Neural cell (in vitro differentiated cells): ENCODE measurements at regions not wholly inside any gene's neighbourhood (a gene's known extent, or its start where the extent isn't known, plus 50 kb on each side); places are given as distances from the start of the nearest gene placed in this dataset.

ENCODE experiments used
- H2AFZ ChIP-seq: fragments of 200-600, 300-800 bp; sonication (generic), shearing (Covaris generic); 2 replicates; pipeline ENCODE4 v1.6.0; 2014; ENCODE audit warnings: low read depth, mild to moderate bottlenecking, antibody characterized with exemption, low read length, moderate library complexity
- H3F3A ChIP-seq: fragments of 200-600 bp; shearing (Covaris generic); 2 replicates; pipeline ENCODE4 v1.6.1; 2016; ENCODE audit warnings: mild to moderate bottlenecking, moderate library complexity, mixed read lengths, antibody characterized with exemption, low read length; ENCODE audit not compliant: insufficient read depth, poor library complexity, severe bottlenecking
- H3K27ac ChIP-seq: fragments of 200-600, 300-800 bp; sonication (generic), shearing (Covaris generic); 2 replicates; pipeline ENCODE4 v1.5.1; 2014; ENCODE audit warnings: mild to moderate bottlenecking, low read length, moderate library complexity
- H3K27me3 ChIP-seq: fragments of 300-800, 200-600 bp; sonication (generic), shearing (Covaris generic); 2 replicates; pipeline ENCODE4 v1.6.0; 2014; ENCODE audit warnings: mild to moderate bottlenecking, low read depth, low read length, moderate library complexity; ENCODE audit not compliant: insufficient read depth
- H3K36me3 ChIP-seq: fragments of 300-800, 200-600 bp; sonication (generic), shearing (Covaris generic); 2 replicates; pipeline ENCODE4 v1.5.1; 2014; ENCODE audit warnings: mild to moderate bottlenecking, antibody characterized with exemption, low read length, moderate library complexity; ENCODE audit not compliant: insufficient read depth
- H3K4me2 ChIP-seq: fragments of 300-800, 200-600 bp; sonication (generic), shearing (Covaris generic); 2 replicates; pipeline ENCODE4 v1.6.0; 2014; ENCODE audit warnings: mild to moderate bottlenecking, low read length
- H3K4me3 ChIP-seq: fragments of 300-800, 200-600 bp; sonication (generic), shearing (Covaris generic); 2 replicates; pipeline ENCODE4 v1.5.1; 2014; ENCODE audit warnings: mild to moderate bottlenecking, low read length, moderate library complexity
- H3K79me2 ChIP-seq: fragments of 200-600 bp; shearing (Covaris generic); replicated peaks from 2 replicates; pipeline ENCODE4 v1.6.0; 2014; ENCODE audit warnings: mild to moderate bottlenecking, low read length, moderate library complexity; ENCODE audit not compliant: insufficient read depth
- H3K9ac ChIP-seq: fragments of 300-800, 200-600 bp; sonication (generic), shearing (Covaris generic); 2 replicates; pipeline ENCODE4 v1.6.1; 2016; ENCODE audit warnings: mild to moderate bottlenecking, low read length, mixed read lengths
- H3K9me2 ChIP-seq: fragments of 200-600 bp; shearing (Covaris generic); 2 replicates; pipeline ENCODE4 v1.6.1; 2016; ENCODE audit warnings: mild to moderate bottlenecking, low read length, mixed read lengths; ENCODE audit not compliant: insufficient read depth
- H3K9me3 ChIP-seq: fragments of 200-600, 300-800 bp; sonication (generic), shearing (Covaris generic); 2 replicates; pipeline ENCODE4 v1.6.1; 2016; ENCODE audit warnings: mild to moderate bottlenecking, mixed run types, low read length, moderate library complexity, mixed read lengths
- H4K20me1 ChIP-seq: fragments of 200-600 bp; shearing (Covaris generic); 2 replicates; pipeline ENCODE4 v1.6.1; 2016; ENCODE audit warnings: mild to moderate bottlenecking, mixed run types; ENCODE audit not compliant: insufficient read depth
- EP300 ChIP-seq: fragments of 450-650 bp; conservative IDR thresholded peaks from 2 replicates; pipeline ENCODE4 v1.6.1; 2014; ENCODE audit warnings: antibody characterized with exemption, mild to moderate bottlenecking, moderate library complexity; ENCODE audit not compliant: poor library complexity, severe bottlenecking
- EZH2 ChIP-seq: fragments of 200-600, 300-800 bp; shearing (Covaris generic), sonication (generic); IDR thresholded peaks from 2 replicates; pipeline ENCODE4 v1.6.1; 2014; ENCODE audit warnings: antibody characterized with exemption, low read length, borderline replicate concordance, mild to moderate bottlenecking; ENCODE audit not compliant: insufficient read depth, poor library complexity, severe bottlenecking
- MXI1 ChIP-seq: fragments of 450-650 bp; conservative IDR thresholded peaks from 2 replicates; pipeline ENCODE4 v1.6.1; 2014; ENCODE audit warnings: antibody characterized with exemption, mild to moderate bottlenecking; ENCODE audit not compliant: poor library complexity, severe bottlenecking
- POLR2AphosphoS5 ChIP-seq: IDR thresholded peaks from 2 replicates; pipeline ENCODE4 v1.6.1; 2012
- RAD21 ChIP-seq: fragments of 450-650 bp; conservative IDR thresholded peaks from 2 replicates; pipeline ENCODE4 v1.6.1; 2014; ENCODE audit warnings: antibody characterized with exemption, mild to moderate bottlenecking, moderate library complexity
- SMC3 ChIP-seq: fragments of 450-650 bp; conservative IDR thresholded peaks from 2 replicates; pipeline ENCODE4 v1.6.1; 2014; ENCODE audit warnings: antibody characterized with exemption, mild to moderate bottlenecking, moderate library complexity; ENCODE audit not compliant: poor library complexity
- TAF1 ChIP-seq: IDR thresholded peaks from 2 replicates; pipeline ENCODE4 v1.6.1; 2012; ENCODE audit warnings: low read depth
- TF ChIP-seq, protein P1 (sequence below): fragments of 450-650 bp; IDR thresholded peaks from 2 replicates; pipeline ENCODE4 v1.5.1; 2014; ENCODE audit warnings: antibody characterized with exemption, mild to moderate bottlenecking, moderate library complexity; ENCODE audit not compliant: poor library complexity, severe bottlenecking
- TF ChIP-seq, protein P2 (sequence below): IDR thresholded peaks from 2 replicates; pipeline ENCODE4 v1.6.1; 2012; ENCODE audit warnings: borderline replicate concordance

- Histone ChIP-seq H3K4me3 (no peak overlapping the region), H3F3A (no peaks in the 10 kb centered on the region), H3K27ac (no peak overlapping the region), H3K9me2 (no peaks in the 10 kb centered on the region), H4K20me1 (no peaks in the 10 kb centered on the region), H3K9ac (no peak overlapping the region), H3K9me3 (no peaks in the 10 kb centered on the region), H3K27me3 (no peaks in the 10 kb centered on the region), H2AFZ (no peak overlapping the region), H3K4me2 (no peak overlapping the region), H3K36me3 (no peaks in the 10 kb centered on the region), H3K79me2 (no peaks in the 10 kb centered on the region)
- no peak for TF ChIP-seq MXI1
- no peak for TF ChIP-seq TAF1
- no peak for TF ChIP-seq EP300
- TF ChIP-seq, protein P1, sequence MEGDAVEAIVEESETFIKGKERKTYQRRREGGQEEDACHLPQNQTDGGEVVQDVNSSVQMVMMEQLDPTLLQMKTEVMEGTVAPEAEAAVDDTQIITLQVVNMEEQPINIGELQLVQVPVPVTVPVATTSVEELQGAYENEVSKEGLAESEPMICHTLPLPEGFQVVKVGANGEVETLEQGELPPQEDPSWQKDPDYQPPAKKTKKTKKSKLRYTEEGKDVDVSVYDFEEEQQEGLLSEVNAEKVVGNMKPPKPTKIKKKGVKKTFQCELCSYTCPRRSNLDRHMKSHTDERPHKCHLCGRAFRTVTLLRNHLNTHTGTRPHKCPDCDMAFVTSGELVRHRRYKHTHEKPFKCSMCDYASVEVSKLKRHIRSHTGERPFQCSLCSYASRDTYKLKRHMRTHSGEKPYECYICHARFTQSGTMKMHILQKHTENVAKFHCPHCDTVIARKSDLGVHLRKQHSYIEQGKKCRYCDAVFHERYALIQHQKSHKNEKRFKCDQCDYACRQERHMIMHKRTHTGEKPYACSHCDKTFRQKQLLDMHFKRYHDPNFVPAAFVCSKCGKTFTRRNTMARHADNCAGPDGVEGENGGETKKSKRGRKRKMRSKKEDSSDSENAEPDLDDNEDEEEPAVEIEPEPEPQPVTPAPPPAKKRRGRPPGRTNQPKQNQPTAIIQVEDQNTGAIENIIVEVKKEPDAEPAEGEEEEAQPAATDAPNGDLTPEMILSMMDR, result no peak
- TF ChIP-seq, protein P2, sequence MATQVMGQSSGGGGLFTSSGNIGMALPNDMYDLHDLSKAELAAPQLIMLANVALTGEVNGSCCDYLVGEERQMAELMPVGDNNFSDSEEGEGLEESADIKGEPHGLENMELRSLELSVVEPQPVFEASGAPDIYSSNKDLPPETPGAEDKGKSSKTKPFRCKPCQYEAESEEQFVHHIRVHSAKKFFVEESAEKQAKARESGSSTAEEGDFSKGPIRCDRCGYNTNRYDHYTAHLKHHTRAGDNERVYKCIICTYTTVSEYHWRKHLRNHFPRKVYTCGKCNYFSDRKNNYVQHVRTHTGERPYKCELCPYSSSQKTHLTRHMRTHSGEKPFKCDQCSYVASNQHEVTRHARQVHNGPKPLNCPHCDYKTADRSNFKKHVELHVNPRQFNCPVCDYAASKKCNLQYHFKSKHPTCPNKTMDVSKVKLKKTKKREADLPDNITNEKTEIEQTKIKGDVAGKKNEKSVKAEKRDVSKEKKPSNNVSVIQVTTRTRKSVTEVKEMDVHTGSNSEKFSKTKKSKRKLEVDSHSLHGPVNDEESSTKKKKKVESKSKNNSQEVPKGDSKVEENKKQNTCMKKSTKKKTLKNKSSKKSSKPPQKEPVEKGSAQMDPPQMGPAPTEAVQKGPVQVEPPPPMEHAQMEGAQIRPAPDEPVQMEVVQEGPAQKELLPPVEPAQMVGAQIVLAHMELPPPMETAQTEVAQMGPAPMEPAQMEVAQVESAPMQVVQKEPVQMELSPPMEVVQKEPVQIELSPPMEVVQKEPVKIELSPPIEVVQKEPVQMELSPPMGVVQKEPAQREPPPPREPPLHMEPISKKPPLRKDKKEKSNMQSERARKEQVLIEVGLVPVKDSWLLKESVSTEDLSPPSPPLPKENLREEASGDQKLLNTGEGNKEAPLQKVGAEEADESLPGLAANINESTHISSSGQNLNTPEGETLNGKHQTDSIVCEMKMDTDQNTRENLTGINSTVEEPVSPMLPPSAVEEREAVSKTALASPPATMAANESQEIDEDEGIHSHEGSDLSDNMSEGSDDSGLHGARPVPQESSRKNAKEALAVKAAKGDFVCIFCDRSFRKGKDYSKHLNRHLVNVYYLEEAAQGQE, result no peak
- TF ChIP-seq SMC3, result no peak
- TF ChIP-seq RAD21, result no peak
- no peak for TF ChIP-seq POLR2AphosphoS5
- no peak for TF ChIP-seq EZH2
Measured at GRCh38 chr6:53977551-53977950, 133.7 kb upstream of the MLIP start.

DNA sequence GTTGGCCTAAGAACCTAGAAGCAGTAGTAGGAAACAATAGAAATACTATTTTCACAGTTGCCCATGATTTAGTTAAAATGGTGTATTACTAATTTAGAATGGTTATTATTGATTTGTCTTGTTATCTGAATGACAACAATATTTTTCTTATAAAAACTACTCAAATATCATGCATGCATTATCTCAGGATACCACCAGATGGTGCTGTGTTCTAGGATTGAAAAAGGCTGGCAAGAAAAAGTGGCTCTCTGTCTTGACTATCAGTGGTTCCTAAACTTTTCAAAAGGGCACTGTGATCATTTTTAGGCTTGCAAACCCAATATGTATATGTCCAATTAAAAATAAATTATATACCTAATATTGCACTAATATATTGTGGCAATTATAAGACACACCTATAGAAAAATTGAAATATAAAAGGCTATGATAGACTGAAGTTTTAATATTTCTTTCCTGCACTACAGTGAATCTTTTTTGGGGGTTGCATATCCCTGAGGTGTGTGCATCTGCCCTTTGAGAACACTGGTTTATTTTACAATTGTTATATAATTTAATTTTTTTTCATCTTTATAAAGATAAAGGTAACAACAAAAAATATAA is 131.7 kb upstream of the MLIP start:
- Histone ChIP-seq H3K4me3 (no peak overlapping the region), H3K9me2 (no peaks in the 10 kb centered on the region), H3K4me2 (no peak overlapping the region), H2AFZ (no peak overlapping the region), H3K9me3 (no peaks in the 10 kb centered on the region), H3F3A (no peaks in the 10 kb centered on the region), H3K27ac (no peak overlapping the region), H4K20me1 (no peaks in the 10 kb centered on the region), H3K9ac (no peak overlapping the region), H3K27me3 (no peaks in the 10 kb centered on the region), H3K79me2 (no peaks in the 10 kb centered on the region), H3K36me3 (no peaks in the 10 kb centered on the region)
- TF ChIP-seq EP300, result no peak
- TF ChIP-seq RAD21, result peak; percentile 87
- TF ChIP-seq, protein P2, result no peak
- TF ChIP-seq POLR2AphosphoS5, result no peak
- TF ChIP-seq EZH2, result no peak
- peak; percentile 86 for TF ChIP-seq SMC3
- TF ChIP-seq TAF1, result no peak
- no peak for TF ChIP-seq MXI1
- TF ChIP-seq, protein P1, result peak; percentile 84
